Upper lobe of left lung (tissue), 4 donors: ENCODE measurements at regions not wholly inside any gene's neighbourhood (a gene's known extent, or its start where the extent isn't known, plus 50 kb on each side); places are given as distances from the start of the nearest gene placed in this dataset.

ENCODE experiments used
- EP300 ChIP-seq, 4 donors: sonication (generic); formaldehyde crosslinking; IDR thresholded peaks; one replicate each; pipeline ENCODE4 v1.5.1; 2017; ENCODE audit warnings: antibody characterized with exemption in 4 of 4, control low read depth in 2 of 4
- POLR2A ChIP-seq, 4 donors: fragments of 450-650 bp; IDR thresholded peaks; one replicate each; pipeline ENCODE4 v1.5.1; 2016 to 2017; ENCODE audit warnings: antibody characterized with exemption in 4 of 4, mild to moderate bottlenecking in 2 of 4
- TF ChIP-seq, protein P1 (sequence below), 6 experiments: fragments of 450-650 bp in 4 of 6; fragments of 200-600 bp in 2 of 6; sonication (generic) in 2 of 6; IDR thresholded peaks; one replicate each; pipeline ENCODE4 v1.5.1; 2016 to 2019; ENCODE audit warnings: antibody characterized with exemption in 6 of 6

DNA sequence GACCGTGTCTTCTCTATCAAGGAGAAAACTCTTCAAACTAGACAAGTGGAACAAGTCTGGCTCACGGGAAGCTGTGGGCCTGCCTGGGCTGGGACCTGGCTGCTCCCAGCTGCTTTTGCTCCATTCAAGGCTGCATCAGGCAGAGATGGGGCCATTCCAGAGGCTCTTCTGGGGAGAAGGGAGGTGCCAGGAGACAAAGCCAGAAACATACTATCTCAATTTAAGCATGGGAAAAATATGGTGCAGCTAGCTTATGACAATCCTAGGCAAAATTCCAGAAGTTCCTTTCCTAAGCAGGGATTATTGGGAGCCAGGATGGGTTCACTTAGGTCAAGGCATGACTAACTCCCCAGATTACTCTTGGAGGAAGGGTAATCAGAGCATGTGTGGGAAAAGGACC, 90.8 kb upstream of the SLC2A1 start:
- TF ChIP-seq, protein P1, sequence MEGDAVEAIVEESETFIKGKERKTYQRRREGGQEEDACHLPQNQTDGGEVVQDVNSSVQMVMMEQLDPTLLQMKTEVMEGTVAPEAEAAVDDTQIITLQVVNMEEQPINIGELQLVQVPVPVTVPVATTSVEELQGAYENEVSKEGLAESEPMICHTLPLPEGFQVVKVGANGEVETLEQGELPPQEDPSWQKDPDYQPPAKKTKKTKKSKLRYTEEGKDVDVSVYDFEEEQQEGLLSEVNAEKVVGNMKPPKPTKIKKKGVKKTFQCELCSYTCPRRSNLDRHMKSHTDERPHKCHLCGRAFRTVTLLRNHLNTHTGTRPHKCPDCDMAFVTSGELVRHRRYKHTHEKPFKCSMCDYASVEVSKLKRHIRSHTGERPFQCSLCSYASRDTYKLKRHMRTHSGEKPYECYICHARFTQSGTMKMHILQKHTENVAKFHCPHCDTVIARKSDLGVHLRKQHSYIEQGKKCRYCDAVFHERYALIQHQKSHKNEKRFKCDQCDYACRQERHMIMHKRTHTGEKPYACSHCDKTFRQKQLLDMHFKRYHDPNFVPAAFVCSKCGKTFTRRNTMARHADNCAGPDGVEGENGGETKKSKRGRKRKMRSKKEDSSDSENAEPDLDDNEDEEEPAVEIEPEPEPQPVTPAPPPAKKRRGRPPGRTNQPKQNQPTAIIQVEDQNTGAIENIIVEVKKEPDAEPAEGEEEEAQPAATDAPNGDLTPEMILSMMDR (IDR thresholded peaks at IDR 0.05), result no peak
- TF ChIP-seq POLR2A (IDR thresholded peaks at IDR 0.05) (no peak), EP300 (IDR thresholded peaks at IDR 0.05) (no peak)
